H1 (cell line): ENCODE measurements at regions not wholly inside any gene's neighbourhood (a gene's known extent, or its start where the extent isn't known, plus 50 kb on each side); places are given as distances from the start of the nearest gene placed in this dataset.

Experiments
- ASH2L ChIP-seq: fragments of 200-600, 300-600 bp; sonication (generic); IDR thresholded peaks from one replicate; pipeline ENCODE4 v1.7.1; 2017; ENCODE audit warnings: low read length
- CREB1 ChIP-seq: IDR thresholded peaks from 2 replicates; pipeline ENCODE4 v1.6.1; 2012; ENCODE audit warnings: inconsistent platforms
- EGR1 ChIP-seq: IDR thresholded peaks from 2 replicates; pipeline ENCODE4 v1.6.1; 2011; ENCODE audit warnings: low read depth, low read length, borderline replicate concordance
- GABPA ChIP-seq: IDR thresholded peaks from 2 replicates; pipeline ENCODE4 v1.6.1; 2011; ENCODE audit warnings: mild to moderate bottlenecking, low read length, moderate library complexity, borderline replicate concordance; ENCODE audit not compliant: insufficient read depth
- GTF2F1 ChIP-seq: IDR thresholded peaks from 2 replicates; pipeline ENCODE4 v1.6.1; 2012; ENCODE audit warnings: low read depth, low read length, improper control_type of control experiment, borderline replicate concordance
- JUND ChIP-seq: IDR thresholded peaks from 2 replicates; pipeline ENCODE4 v1.6.1; 2011; ENCODE audit warnings: mild to moderate bottlenecking, improper control_type of control experiment, low read length
- POLR2A ChIP-seq, 2 experiments: IDR thresholded peaks; 1 replicate in 1 of 2; 2 replicates in 1 of 2; pipeline ENCODE4 v1.6.1; 2011; ENCODE audit warnings: low read depth in 2 of 2, low read length in 2 of 2, mild to moderate bottlenecking in 2 of 2; ENCODE audit errors: control extremely low read depth in 1 of 2
- POLR2AphosphoS5 ChIP-seq: IDR thresholded peaks from 2 replicates; pipeline ENCODE4 v1.6.1; 2011; ENCODE audit warnings: low read depth, low read length
- RAD21 ChIP-seq, 2 experiments: IDR thresholded peaks in 1 of 2; conservative IDR thresholded peaks in 1 of 2; 2 replicates each; pipeline ENCODE4 v1.6.1; 2011; ENCODE audit warnings: low read depth in 2 of 2, low read length in 2 of 2, improper control_type of control experiment in 1 of 2, inconsistent platforms in 1 of 2, mild to moderate bottlenecking in 1 of 2, moderate library complexity in 1 of 2
- RNF2 ChIP-seq: fragments of 200-900, 300-1000 bp; sonication (generic); IDR thresholded peaks from 2 replicates; pipeline ENCODE4 v1.7.1; 2016; ENCODE audit warnings: borderline replicate concordance, low read depth, mild to moderate bottlenecking, antibody characterized with exemption, low read length; ENCODE audit not compliant: poor library complexity, severe bottlenecking; ENCODE audit errors: missing control alignments
- RXRA ChIP-seq: IDR thresholded peaks from 2 replicates; pipeline ENCODE4 v1.6.1; 2011; ENCODE audit warnings: low read depth, mild to moderate bottlenecking, low read length, moderate library complexity; ENCODE audit not compliant: insufficient read depth
- SIX5 ChIP-seq: IDR thresholded peaks from 2 replicates; pipeline ENCODE4 v1.6.1; 2011; ENCODE audit warnings: mild to moderate bottlenecking, low read depth, low read length
- SRF ChIP-seq: IDR thresholded peaks from 2 replicates; pipeline ENCODE4 v1.6.1; 2011; ENCODE audit warnings: mild to moderate bottlenecking, low read depth, low read length, moderate library complexity
- TEAD4 ChIP-seq: IDR thresholded peaks from 2 replicates; pipeline ENCODE4 v1.6.1; 2012; ENCODE audit warnings: low read depth, low read length, inconsistent platforms, mixed read lengths
- TF ChIP-seq, protein P1 (sequence below): IDR thresholded peaks from 2 replicates; pipeline ENCODE4 v1.6.1; 2012; ENCODE audit warnings: inconsistent platforms
- TF ChIP-seq, protein P2 (sequence below): IDR thresholded peaks from 2 replicates; pipeline ENCODE4 v1.6.1; 2011; ENCODE audit warnings: low read length, improper control_type of control experiment

DNA sequence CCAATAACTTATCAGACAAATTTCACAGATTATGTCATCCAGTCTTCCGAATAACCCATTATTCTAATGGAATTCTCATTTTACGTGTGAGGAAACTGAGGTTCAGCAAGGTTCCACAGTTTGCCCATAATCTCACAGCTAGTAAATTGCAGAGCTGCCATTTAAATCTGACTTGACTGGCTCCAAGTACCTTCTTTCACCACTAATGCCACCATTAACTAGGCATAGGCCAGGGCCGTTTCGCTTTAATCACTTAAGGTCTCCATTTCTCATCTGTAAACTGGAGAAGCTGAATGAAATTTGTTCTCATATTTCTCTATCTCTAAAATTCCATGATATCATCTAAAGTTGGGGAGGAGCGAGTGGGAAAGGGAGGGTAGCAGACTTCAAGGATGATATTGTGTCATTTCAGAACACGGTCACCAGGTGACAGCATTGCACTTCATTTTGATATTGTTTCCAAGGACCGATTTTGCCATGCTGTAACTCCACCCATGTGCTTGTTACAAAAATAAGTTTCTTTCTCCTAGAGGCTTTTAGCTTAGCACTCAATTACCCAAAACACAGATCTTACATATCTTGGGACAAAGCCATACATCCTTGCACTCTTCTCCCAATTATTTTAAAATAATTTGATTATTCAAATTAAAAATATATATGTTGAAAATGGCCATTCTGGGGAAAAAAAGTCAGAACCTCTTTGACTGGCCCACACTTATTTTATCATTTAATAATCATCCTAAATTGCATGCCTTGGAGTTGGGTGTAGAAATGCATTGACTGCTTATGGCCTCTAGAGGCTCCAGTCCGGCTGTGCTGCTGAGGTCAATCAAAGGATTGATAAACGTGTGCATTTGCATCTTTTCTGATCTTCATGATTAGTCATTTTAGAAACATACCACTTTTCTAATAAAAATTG is 123.8 kb downstream of the AKAIN1 start (continued):
- TF ChIP-seq RAD21 (IDR thresholded peaks at IDR 0.05 in 1 of 2, conservative IDR thresholded peaks at IDR 0.05 in 1 of 2; ENCODE audit: low read depth in 2 of 2, low read length in 2 of 2) (peak; percentile 94 to 98), GABPA (no peak), TEAD4 (no peak), SIX5 (no peak), CREB1 (no peak), POLR2AphosphoS5 (no peak), GTF2F1 (no peak), POLR2A (IDR thresholded peaks at IDR 0.05; ENCODE audit: control extremely low read depth in 1 of 2, low read depth in 2 of 2, low read length in 2 of 2) (no peak), SRF (no peak), RXRA (no peak), ASH2L (no peak), EGR1 (no peak), RNF2 (no peak), JUND (peak; percentile 50; the same call in 1 of the 2 replicates)
- TF ChIP-seq, protein P1, sequence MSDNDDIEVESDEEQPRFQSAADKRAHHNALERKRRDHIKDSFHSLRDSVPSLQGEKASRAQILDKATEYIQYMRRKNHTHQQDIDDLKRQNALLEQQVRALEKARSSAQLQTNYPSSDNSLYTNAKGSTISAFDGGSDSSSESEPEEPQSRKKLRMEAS: peak; percentile 37; the same call in 1 of the 2 replicates
- TF ChIP-seq, protein P2, sequence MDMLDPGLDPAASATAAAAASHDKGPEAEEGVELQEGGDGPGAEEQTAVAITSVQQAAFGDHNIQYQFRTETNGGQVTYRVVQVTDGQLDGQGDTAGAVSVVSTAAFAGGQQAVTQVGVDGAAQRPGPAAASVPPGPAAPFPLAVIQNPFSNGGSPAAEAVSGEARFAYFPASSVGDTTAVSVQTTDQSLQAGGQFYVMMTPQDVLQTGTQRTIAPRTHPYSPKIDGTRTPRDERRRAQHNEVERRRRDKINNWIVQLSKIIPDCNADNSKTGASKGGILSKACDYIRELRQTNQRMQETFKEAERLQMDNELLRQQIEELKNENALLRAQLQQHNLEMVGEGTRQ: no peak
